SKM-1 treated with dmso at 0.1 percent for 144 hours (cell line): ENCODE measurements at regions not wholly inside any gene's neighbourhood (a gene's known extent, or its start where the extent isn't known, plus 50 kb on each side); places are given as distances from the start of the nearest gene placed in this dataset.
A peak's percentile ranks its signal among the peaks of the same experiment; 100 is the strongest.
"Not testable (repeated sequence)": the region's sequence is repeated elsewhere in the genome, so short reads cannot be mapped to it uniquely, and the experiment has no call there.

ENCODE experiments used
- DNase-seq: peaks from one replicate; lab custom pipeline; 2025; ENCODE audit not compliant: unreplicated experiment; lab: John Stamatoyannopoulos, UW

DNA sequence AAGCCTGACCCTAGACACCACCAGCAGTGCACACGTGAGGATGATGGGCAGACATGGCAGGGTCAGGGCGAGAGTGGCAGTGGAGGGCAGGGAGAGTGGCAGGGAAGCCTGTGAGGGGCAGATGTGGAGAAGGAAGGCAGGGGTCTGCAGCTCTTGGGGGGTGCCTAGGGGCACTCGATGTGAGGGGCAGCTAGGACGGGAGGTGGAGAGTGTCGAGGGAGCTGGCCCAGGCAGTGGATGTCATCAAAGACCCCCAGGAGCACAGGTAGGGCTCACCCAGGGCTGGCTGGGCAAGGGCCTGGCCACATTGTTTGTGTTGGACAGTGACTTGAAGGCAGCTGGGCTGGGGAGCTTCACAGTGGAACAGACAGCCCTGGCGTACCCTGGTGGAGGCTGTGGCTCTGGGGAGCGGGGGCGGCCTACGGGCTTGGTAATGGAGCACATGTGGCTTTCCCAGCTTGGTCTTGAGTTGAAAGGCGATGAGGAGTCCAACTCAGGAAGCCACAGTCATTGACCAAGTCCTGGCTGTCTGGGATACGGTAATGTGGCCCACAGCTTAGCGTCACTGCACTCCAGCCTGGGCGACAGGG lies 87.1 kb downstream of the RTP5 start:
- no peak for DNase-seq

DNA sequence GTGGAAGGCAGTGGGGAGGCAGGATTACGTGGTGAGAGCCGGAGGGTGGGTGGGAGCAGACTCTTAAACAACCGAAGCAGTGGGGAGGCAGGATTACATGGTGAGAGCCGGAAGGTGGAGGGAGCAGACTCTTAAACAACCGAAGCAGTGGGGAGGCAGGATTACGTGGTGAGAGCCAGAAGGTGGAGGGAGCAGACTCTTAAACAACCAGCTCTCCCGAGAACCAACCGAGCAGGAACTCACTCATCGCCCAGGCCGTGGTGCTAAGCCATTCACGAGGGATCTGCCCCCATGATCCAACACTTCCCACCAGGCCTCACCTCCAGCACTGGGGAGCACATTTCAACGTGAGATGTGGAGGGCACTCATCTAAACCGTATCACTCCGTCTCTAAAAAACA lies 87.7 kb downstream of the RTP5 start:
- no peak for DNase-seq

DNA sequence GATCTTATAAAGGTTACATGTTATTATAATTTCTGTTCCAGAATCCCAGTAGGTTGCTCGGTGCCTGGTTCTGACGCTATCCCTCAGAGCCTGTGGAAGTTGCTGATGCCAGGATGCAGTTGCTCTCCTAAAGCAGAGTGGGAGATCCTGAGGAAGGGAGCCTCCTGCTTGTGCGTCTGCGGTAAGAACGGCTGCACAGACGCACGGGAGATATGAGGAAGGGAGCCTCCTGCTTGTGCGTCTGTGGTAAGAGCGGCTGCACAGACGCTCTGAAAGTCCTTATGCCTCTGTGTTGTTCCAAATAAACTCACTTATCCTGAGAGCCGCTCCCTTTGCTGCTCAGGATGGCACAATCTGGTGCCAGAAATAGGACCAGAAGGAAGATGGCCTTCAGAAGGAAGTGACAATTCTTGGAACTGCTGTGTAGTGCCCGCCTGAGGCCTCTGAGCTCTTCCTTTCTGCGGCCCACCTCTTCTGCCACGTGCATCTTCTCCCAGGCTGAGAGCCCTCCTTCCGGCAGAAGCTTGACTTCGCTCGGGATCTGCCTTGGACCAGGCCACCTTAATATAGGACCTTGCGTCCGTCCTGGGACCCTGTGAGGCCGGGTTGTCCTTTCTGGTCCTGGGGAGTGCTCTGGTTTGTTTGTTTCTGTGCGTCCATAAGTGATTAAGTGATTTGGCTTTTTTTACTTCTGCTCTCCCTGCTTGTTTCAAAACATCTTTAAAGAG lies 89.5 kb downstream of the RTP5 start:
- DNase-seq: no peak

DNA sequence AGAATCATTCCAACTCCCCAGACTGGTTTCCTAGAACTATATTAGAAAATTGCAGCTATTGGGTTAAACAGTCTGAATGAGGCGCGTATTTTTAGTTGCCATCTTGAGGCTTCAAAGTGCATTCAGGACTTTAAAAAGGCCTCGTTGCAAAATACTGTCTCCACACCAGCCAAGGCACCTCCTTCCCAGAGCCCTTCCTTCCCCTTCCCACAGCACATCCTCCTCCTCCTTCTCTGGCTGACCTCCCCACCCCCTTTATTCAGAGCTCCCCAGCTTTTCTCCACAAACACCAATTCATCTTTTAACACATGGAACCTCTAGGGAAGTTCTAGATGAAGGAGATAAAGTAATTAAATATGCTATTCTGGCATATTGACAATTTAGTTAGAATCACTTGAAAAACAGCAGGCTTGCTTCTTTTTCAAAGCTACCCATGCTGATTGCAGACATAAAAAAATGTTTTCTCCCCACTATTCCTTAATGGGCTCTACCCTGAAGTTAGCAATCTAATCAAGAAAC lies 90.3 kb downstream of the RTP5 start:
- DNase-seq: peak; percentile 1

DNA sequence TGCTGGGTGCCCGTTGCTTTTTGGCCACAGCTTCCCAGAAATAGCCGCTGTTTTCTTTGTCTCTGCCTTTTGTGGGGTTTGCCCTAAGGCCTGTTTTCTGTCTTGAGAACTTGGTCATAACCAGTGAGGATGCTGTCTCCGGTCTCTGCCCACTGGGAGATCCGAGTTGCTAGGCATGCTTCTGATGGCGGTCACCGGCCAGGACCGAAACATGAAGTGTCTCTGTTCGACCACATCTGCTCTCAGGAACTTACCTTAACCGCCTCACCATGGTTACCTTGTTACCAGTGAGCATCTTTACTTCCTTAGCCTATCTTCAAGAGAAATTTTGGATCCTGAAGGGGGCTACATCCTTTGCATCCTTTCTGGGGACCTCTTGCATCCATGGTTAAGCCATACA lies 91.9 kb downstream of the RTP5 start:
- DNase-seq: no peak

DNA sequence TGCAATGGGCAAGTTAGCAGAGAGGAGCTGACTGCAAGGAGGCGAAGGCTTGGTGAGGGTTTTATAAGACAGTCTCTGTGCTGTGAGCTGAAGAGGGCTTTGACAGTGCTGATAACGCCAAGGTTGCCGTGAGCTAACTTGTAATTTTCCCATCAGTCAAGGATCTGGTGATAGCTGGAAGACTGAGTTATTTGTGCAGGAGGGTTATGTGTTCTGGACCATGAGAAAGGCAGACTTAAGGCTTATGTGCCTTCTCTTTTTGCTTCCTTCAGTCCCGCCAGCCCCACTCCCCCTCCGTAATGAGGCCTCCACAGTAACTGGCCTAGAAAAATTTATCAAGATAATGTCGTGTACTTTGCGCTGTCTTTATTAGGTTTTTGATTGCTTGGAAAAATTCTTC lies 94.6 kb downstream of the RTP5 start:
- no peak for DNase-seq

DNA sequence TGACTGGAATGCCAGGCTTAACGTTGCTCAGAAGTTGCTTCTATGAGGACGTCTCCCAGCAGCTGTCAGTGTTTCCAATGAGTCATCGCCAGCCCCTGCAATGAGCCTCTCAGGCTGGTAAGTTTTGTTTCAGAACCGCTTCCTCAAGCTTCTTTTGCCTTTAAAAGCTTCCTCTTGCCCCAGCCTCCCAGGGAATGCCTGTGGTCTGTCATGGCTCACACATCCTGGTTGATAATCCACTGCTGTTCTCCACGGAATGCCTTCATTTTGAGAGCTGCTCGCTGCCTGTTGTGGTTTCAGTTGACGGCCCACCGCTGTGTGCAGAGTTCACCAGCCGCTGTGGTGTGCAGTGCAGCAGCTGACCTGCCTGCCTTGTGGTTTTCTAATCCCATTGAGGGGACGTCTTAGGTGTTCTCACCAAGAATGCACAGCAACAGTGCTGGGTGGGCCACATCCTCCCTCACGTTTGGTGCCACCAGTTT lies 96.4 kb downstream of the RTP5 start:
- DNase-seq: peak; percentile 83

DNA sequence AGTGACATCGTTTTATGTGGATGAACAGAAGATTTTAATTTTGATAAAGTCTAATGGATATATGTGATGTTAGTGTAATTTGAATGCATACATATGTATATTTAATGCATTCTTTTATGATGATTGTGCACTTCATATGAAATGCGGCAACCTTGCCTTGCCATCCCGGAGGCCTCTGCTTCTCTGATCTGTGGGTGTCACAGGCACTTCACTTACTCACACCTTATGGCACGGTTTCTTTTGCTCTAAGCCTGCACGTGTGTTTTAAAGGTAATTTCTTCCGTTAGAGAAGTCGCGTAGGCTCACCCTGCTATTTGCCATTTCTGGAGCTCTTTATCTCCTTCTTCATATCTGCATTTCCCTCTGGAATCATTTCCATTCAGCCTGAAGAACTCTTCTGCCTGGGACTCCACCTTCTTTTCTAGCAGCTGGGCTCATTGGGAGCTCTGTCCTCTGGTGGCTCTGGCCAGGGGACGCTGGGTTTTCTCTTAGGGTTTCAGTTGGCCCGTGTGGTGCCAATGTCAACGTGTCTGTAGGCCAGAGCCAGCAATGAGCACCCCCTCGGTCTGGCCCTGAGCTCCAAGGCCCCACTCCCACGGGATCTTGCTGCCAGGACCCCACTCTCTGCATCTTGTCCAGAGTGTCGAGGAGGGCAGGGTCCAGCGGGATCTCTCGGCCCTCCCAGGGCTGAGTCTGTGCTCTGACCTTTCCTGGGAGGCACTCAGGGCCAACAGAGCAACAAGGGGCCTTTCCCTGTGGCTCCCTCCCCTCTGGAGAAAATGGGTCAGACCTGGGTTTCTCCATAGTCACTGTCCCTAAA lies 97.3 kb downstream of the RTP5 start:
- DNase-seq: no peak

DNA sequence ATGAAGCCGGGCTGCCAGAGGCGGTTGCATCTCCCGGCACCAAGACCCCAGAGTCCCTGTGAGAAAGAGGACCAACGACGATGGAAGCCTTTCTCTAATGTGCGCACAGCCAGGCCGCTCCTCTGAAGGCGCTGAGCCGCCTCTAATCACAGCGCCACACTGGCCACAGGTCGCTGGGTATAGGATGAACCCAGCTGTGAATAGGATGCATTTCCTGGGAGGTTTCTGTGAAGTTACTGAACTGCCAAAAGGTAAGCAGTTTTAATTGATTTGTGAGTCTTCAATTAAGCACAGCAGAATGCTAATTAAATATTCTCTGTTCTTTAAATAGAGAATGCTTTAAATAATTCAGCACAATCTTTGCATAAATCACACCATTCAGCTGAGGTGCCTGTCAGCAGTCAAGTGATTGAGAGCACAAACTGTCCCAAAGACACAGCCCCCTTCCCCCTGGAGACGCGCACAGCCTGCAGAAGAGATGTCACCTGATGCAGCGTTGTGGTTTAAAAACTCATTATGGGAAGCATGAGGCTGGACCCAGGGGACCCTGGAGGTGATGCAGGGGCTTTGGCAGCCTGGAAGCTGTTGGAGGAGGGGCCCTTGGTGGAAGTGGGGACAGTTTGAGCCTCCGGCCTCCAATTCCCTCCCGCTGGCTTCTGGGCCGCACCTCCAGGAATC lies 98.1 kb downstream of the RTP5 start:
- no peak for DNase-seq

DNA sequence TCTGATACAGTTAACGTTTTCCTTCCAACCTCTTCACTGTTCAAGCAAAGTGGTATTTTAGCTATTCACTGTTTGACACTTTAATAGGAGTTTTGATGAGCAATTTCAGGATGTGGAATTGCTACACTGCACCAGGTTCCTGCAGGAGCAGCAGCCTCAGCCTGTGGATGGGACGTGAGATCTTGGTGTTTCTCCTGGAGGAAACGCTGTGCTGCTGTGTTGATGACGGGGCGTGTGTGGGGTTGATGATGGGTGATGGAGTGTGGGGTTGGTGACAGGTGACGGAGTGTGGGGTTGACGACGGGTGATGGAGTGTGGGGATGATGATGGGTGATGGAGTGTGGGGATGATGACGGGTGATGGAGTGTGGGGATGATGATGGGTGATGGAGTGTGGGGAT lies 98.9 kb downstream of the RTP5 start:
- DNase-seq: no peak

DNA sequence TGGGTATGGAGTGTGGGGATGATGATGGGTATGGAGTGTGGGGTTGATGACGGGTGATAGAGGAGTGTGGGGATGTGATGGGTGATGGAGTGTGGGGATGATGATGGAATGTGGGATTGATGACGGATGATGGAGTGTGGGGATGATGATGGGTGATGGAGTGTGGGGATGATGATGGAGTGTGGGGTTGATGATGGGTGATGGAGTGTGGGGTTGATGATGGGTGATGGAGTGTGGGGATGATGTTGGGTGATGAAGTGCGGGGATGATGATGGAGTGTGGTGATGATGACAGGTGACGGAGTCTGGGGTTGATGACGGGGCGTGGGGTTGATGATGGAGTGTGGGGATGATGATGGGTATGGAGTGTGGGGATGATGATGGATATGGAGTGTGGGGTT lies 99.7 kb downstream of the RTP5 start:
- not testable (repeated sequence) for DNase-seq

DNA sequence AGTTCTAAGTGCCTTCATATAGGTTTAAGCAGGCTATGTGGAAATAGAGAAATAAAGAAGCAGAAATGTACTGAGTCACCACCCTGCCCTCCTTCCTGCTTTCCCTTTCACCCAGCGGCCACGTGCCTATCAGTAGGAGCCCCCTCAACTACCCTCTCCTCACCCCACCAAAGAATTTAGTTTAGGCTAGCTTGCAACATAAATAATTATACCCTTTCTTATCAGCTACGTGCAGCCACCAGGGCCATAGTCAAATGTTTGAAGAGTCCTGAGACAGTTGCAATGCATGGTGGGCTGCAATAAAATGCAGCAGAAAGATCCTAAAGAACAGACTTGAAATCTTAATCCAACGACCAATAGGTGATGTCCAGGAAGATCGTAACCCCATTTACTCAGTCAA lies 101.2 kb downstream of the RTP5 start:
- DNase-seq: no peak

DNA sequence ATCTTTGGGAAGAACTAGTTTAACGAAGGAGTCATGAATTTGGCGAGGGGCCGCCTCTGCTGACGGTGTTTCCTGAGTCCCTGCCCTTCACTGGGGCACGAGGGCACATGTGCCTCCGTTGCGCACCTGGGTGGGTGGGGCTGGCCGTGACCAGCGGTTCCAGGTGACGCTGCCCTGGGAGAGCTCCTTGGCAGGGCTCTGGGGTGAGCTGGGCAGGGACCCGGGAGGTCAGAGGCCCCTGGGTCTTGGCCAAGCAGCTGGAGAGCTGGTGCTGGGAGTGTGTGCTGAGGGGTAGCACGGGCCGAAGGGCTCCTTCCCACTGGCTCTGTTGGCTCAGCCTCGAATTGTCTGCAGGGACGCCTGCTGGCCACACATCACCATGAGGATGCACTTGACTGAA lies 104.6 kb downstream of the RTP5 start:
- no peak for DNase-seq

DNA sequence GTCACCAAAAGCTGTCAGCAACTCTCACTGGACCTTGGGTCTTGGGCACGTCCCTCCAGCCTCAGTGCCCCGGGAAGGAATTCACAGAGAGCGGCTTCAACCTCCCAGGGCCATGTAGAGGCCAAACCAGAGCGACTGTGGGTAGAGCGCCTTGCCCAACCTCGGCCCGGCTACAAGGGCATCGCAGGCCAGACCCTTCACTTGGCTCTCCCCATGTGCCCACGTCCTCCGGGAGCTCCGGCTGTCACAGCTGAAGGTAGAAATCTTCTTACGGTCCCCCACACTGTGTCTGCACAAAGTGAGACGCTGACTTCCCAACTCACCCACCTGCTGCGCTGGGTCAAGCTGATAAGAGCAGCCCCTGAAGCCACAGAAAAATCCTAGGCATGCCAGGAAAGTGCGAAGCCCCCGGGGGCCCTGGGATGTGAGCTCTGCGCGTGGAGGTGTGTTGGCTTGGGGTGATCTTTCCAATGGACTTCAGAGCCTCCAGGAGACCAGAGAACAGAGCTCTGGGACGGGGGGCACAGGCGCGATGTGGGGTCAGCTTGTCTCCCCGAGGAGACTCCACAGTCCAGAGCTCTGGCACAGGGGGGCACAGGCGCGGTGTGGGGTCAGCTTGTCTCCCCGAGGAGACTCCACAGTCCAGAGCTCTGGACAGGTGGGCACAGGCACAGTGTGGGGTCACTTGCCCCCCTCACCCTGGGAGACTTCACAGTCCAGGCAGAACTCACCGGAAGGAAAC lies 105.5 kb downstream of the RTP5 start:
- no peak for DNase-seq

DNA sequence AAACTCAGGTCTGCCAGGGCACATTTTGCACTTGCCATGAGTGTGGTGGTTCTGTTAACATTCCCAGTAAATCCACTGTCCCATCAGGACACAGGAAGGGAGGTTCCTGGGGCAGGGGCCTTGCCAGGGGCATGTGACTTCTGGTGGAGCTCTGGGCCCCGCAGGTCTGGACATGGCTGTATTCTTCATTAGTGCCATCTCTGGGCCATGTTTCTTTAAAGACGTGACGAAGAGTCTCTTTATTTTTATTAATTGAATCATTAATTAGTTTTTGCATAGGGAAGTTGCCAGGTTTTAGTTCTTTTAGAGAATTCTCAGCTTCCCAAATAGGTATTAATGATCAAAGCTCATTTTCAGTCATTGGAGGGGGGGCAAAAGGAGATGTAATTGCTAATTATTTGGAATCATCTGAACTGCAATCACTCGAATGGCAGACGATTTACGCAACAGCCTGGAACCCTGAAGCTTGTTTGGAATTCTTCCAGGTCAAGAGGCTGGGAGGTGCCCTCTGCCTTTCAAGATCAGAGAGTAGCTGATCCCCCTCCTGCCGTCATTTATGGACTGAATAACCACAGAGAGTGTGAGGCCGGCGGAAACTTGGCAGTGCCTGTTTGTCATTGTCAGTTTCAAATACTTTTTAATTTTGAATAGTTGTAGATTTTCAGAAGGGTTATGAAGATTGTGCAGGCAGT lies 106.2 kb downstream of the RTP5 start:
- DNase-seq: no peak

DNA sequence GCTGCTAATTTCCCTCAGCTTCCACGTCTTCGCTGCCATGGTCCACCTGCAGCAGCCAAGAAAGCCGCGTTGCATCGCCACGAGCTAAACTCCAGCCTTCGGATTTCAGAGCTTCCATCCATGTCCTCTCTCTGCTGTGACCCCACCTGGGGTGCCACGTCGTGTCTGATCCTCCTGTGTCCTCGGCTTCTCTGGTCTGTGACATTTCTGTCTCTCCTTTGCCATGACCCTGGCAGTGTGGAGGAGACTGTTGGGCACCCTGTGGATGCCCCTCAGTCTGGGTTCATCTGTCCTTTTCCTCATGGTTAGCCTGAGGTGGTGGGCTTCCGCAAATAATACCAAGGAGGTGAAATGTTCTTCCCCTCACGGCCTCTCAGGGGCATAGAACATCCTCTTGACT lies 106.8 kb downstream of the RTP5 start:
- DNase-seq: no peak

DNA sequence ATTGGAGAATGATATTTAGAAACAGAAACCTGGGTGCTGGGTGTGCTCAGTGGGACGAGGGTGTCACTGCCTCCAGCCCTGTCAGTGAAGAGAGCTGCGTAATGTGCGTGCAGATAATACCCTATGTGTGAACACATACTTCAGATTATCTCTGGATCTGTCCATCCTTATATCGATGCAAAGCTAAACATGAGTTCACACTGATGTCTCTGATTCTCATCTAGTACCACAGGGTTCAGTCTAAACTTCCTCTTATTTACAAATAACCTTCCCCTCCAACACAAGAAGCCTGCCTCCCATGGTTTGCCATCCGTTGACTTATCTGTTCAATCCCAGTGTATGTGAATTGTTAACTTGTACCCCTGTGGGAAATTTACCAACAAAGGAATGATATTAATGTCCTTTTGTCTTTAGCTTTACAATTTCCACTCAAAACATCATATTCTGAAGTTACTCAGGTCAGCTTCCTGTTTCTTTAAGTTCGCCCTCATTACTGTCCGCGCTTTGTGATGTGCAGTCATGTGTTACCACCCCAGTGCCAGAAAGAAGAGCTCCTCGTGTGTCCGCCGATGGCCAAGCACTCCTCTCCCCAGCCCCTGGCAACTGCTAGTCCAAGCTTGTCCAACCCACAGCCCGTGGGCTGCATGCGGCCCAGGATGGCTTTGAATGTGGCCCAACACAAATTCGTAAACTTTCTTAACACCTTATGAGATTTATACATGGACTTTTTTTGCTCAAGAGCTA lies 108.2 kb downstream of the RTP5 start:
- DNase-seq: no peak

DNA sequence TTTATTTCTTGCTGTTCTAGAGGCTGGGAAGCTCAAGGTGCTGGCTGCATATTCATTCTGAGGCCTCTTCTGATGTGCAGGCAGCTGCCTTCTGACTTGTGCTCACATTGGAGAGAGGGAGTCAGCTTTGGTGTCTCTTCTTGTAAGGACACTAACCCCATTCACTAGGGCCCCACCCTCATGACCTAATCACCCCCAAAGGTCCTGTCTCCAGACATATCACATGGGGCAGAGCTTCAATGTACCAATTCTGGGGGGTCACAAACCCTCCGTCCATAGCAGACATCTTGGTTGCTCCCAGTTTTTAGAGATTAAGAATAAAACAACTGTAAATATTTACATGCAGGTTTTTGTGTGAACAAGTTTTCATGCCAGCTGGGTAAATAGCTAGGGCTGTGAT lies 109.1 kb downstream of the RTP5 start:
- no peak for DNase-seq

DNA sequence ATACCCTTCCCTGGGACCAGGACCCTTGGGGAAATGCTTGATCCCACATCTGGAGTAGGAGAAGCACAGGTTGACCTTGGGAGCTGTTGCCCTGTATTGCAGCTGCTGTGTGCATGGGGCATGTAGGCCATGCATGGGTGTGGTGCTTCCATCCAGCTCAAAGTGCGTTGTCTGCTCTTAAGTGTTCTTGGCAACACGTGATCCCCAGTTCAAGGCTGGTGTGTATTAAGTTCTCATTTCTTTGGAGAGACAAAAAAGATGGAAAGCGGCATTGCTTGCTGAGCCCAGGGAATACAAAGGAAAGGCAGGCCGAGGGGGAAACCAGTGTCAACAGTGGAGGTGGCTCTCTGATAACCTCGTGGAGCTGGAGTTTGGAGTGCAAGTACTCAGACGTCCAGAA lies 110.7 kb downstream of the RTP5 start:
- no peak for DNase-seq
